Kidney (tissue), 13 donors: ENCODE measurements at regions not wholly inside any gene's neighbourhood (a gene's known extent, or its start where the extent isn't known, plus 50 kb on each side); places are given as distances from the start of the nearest gene placed in this dataset.

ENCODE experiments used
- DNase-seq, 5 donors: peaks; one replicate each; pipeline ENCODE4 v3.0.0-alpha.2; 2013 to 2020
- FAIRE-seq: peaks from 2 replicates; lab custom pipeline; 2012; peaks lifted over from hg19 to GRCh38; lab: Jason Lieb, UNC
- H3K27ac ChIP-seq, 2 donors: one replicate each; pipeline ENCODE4 v1.7.0; 2013; ENCODE audit warnings: low read depth in 2 of 2, low read length in 2 of 2, inconsistent platforms in 1 of 2
- H3K27me3 ChIP-seq: one replicate; pipeline ENCODE4 v1.7.1; 2013; ENCODE audit warnings: low read length, inconsistent platforms; ENCODE audit not compliant: control insufficient read depth, insufficient read depth
- H3K36me3 ChIP-seq, 3 donors: one replicate each; pipeline versions ENCODE4 v1.7.0 to v1.7.1; 2013; ENCODE audit warnings: low read length in 3 of 3, control low read depth in 1 of 3, inconsistent platforms in 1 of 3; ENCODE audit not compliant: insufficient read depth in 3 of 3, control insufficient read depth in 2 of 3
- H3K4me1 ChIP-seq, 3 donors: one replicate each; pipeline versions ENCODE4 v1.7.0 to v1.7.1; 2013; ENCODE audit warnings: low read length in 3 of 3, inconsistent platforms in 1 of 3, low read depth in 1 of 3; ENCODE audit not compliant: control insufficient read depth in 2 of 3, insufficient read depth in 2 of 3
- H3K4me3 ChIP-seq, 3 donors: one replicate each; pipeline versions ENCODE4 v1.7.0 to v1.8.1; 2013; ENCODE audit warnings: low read length in 3 of 3, control low read depth in 1 of 3, inconsistent platforms in 1 of 3
- H3K9ac ChIP-seq, 3 donors: one replicate each; pipeline versions ENCODE4 v1.7.0 to v1.7.1; 2013; ENCODE audit warnings: low read length in 3 of 3, control low read depth in 1 of 3, inconsistent platforms in 1 of 3
- H3K9me3 ChIP-seq, 3 donors: one replicate each; pipeline versions ENCODE4 v1.7.0 to v1.7.1; 2013; ENCODE audit warnings: low read length in 3 of 3, control low read depth in 1 of 3, inconsistent platforms in 1 of 3; ENCODE audit not compliant: control insufficient read depth in 2 of 3, insufficient read depth in 1 of 3
- CTCF ChIP-seq: IDR thresholded peaks from 3 replicates; pipeline ENCODE4 v1.5.1; 2012; ENCODE audit warnings: mild to moderate bottlenecking, moderate library complexity, borderline replicate concordance; ENCODE audit not compliant: insufficient read depth; ENCODE audit errors: extremely low read depth
- intact Hi-C: fragments of 100-400 bp; cut with DNase I; formaldehyde crosslinking; loops from one replicate; pipeline ENCODE4 v1.11.1; 2022
- donor health status: control.
- donor health status: control.
- donor health status: control.
- donor health status: control.
- donor health status: control.
- donor health status: DM: yes; HTN: yes; CAD: no.
- donor health status: Normal renal cell carcinoma (clear cell type).

- Histone ChIP-seq H3K9ac (no peak overlapping the region), H3K9me3 (peaks cover 0 to 18% (median 3%) of the 10 kb centered on the region in 3 donors), H3K4me3 (no peak overlapping the region), H3K27me3 (no peaks in the 10 kb centered on the region), H3K27ac (no peak overlapping the region), H3K4me1 (no peaks in the 10 kb centered on the region), H3K36me3 (no peaks in the 10 kb centered on the region)
- no peak for FAIRE-seq
- intact Hi-C loops, result no loop called here
- DNase-seq, result no peak
- TF ChIP-seq CTCF, result no peak
Measured at GRCh38 chr19:27684293-27684692, 1528.7 kb downstream of the UQCRFS1 start.

GRCh38 chr19:27681972-27682371 is 1531.0 kb downstream of the UQCRFS1 start:
- no peaks in the 10 kb centered on the region for H3K36me3 ChIP-seq
- H3K4me3 ChIP-seq, result no peak overlapping the region
- intact Hi-C loops, result no loop called here
- no peak for TF ChIP-seq CTCF
- FAIRE-seq (no peak), DNase-seq (no peak)
- H3K9me3 ChIP-seq, result peaks cover 0 to 23% (median 6%) of the 10 kb centered on the region in 3 donors
- H3K4me1 ChIP-seq, result no peaks in the 10 kb centered on the region
- H3K9ac ChIP-seq, result no peak overlapping the region
- H3K27ac ChIP-seq, result no peak overlapping the region
- no peaks in the 10 kb centered on the region for H3K27me3 ChIP-seq

- FAIRE-seq, result no peak
- H3K36me3 ChIP-seq, result no peaks in the 10 kb centered on the region
- H3K4me1 ChIP-seq, result no peaks in the 10 kb centered on the region
- H3K9me3 ChIP-seq, result peaks cover 0 to 16% (median 3%) of the 10 kb centered on the region in 3 donors
- H3K27ac ChIP-seq, result no peak overlapping the region
- H3K9ac ChIP-seq, result no peak overlapping the region
- no peak for TF ChIP-seq CTCF
- DNase-seq, result no peak
- H3K4me3 ChIP-seq, result no peak overlapping the region
- no peaks in the 10 kb centered on the region for H3K27me3 ChIP-seq
- intact Hi-C loops, result no loop called here
Measured at GRCh38 chr19:27679905-27680304, 1533.0 kb downstream of the UQCRFS1 start.

- H3K4me3 ChIP-seq, result no peak overlapping the region
- DNase-seq, result no peak
- H3K9me3 ChIP-seq, result peaks cover 0 to 16% (median 3%) of the 10 kb centered on the region in 3 donors
- H3K9ac ChIP-seq, result no peak overlapping the region
- no peaks in the 10 kb centered on the region for H3K36me3 ChIP-seq
- no peaks in the 10 kb centered on the region for H3K4me1 ChIP-seq
- intact Hi-C loops, result no loop called here
- no peaks in the 10 kb centered on the region for H3K27me3 ChIP-seq
- FAIRE-seq, result no peak
- TF ChIP-seq CTCF, result no peak
- H3K27ac ChIP-seq, result no peak overlapping the region
Measured at GRCh38 chr19:27679399-27679798, 1533.6 kb downstream of the UQCRFS1 start.
